Osteoblast (primary cell): ENCODE measurements at regions not wholly inside any gene's neighbourhood (a gene's known extent, or its start where the extent isn't known, plus 50 kb on each side); places are given as distances from the start of the nearest gene placed in this dataset.

Experiments used
- DNase-seq: peaks from one replicate; pipeline ENCODE4 v3.0.0; 2011; ENCODE audit warnings: low spot score, mixed read lengths; ENCODE audit not compliant: insufficient read length; ENCODE audit errors: missing footprints
- H2AFZ ChIP-seq: 2 replicates; pipeline ENCODE4 v1.6.0; 2011; ENCODE audit warnings: mild to moderate bottlenecking, low read length
- H3K27ac ChIP-seq: 2 replicates; pipeline ENCODE4 v1.5.1; 2011; ENCODE audit warnings: mild to moderate bottlenecking, low read depth, low read length, moderate library complexity
- H3K27me3 ChIP-seq: 2 replicates; pipeline ENCODE4 v1.6.0; 2012; ENCODE audit warnings: mild to moderate bottlenecking, control low read depth, inconsistent platforms, low read length, moderate library complexity; ENCODE audit not compliant: insufficient read depth
- H3K36me3 ChIP-seq: 2 replicates; pipeline ENCODE4 v1.5.1; 2011; ENCODE audit warnings: mild to moderate bottlenecking, low read length, control low read depth, moderate library complexity; ENCODE audit not compliant: insufficient read depth
- H3K4me1 ChIP-seq: 2 replicates; pipeline ENCODE4 v1.5.1; 2011; ENCODE audit warnings: mild to moderate bottlenecking, low read length, control low read depth, moderate library complexity; ENCODE audit not compliant: insufficient read depth
- H3K4me2 ChIP-seq: 2 replicates; pipeline ENCODE4 v1.6.0; 2011; ENCODE audit warnings: mild to moderate bottlenecking, low read length; ENCODE audit not compliant: insufficient read depth
- H3K4me3 ChIP-seq: fragments of 200-600 bp; sonication (generic); 3 replicates; pipeline ENCODE4 v1.5.1; 2012; ENCODE audit warnings: mild to moderate bottlenecking, low read length, inconsistent platforms; ENCODE audit not compliant: insufficient read depth
- H3K79me2 ChIP-seq: 2 replicates; pipeline ENCODE4 v1.6.0; 2012; ENCODE audit warnings: mild to moderate bottlenecking, low read length, control low read depth, inconsistent platforms; ENCODE audit not compliant: insufficient read depth
- H3K9me3 ChIP-seq: 2 replicates; pipeline ENCODE4 v1.5.1; 2011; ENCODE audit warnings: low read depth, low read length, control low read depth
- H4K20me1 ChIP-seq: 2 replicates; pipeline ENCODE4 v1.6.0; 2012; ENCODE audit warnings: mild to moderate bottlenecking, low read length, control low read depth; ENCODE audit not compliant: insufficient read depth
- TF ChIP-seq, protein P1 (sequence below): IDR thresholded peaks from 2 replicates; pipeline ENCODE4 v1.5.1; 2011; ENCODE audit warnings: mild to moderate bottlenecking, low read depth, low read length, moderate library complexity; ENCODE audit errors: extremely low read depth

DNA sequence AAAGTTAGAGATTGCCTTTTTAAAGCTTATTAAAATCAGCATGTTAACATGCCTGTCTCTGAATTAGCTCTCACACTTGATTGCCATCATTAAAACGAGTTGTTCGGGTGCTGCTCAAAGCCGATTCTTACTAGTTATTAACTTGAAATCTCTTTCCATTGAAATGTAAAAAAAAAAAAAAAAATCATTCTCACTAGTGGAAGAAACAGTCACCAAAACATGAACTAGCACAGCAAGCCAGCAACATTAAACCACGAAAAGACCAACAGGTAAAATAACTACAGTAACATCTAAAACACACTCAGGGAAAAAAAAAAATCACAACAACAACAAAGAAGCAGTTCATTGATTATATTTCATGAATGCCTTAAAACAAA, 264.5 kb downstream of the MEIS1 start:
- Histone ChIP-seq H2AFZ (no peak overlapping the region), H3K36me3 (no peaks in the 10 kb centered on the region), H3K4me3 (no peak overlapping the region), H4K20me1 (no peaks in the 10 kb centered on the region), H3K4me1 (no peaks in the 10 kb centered on the region), H3K4me2 (no peak overlapping the region), H3K9me3 (no peaks in the 10 kb centered on the region), H3K27me3 (no peaks in the 10 kb centered on the region), H3K79me2 (no peaks in the 10 kb centered on the region), H3K27ac (no peak overlapping the region)
- no peak for DNase-seq
- TF ChIP-seq, protein P1, sequence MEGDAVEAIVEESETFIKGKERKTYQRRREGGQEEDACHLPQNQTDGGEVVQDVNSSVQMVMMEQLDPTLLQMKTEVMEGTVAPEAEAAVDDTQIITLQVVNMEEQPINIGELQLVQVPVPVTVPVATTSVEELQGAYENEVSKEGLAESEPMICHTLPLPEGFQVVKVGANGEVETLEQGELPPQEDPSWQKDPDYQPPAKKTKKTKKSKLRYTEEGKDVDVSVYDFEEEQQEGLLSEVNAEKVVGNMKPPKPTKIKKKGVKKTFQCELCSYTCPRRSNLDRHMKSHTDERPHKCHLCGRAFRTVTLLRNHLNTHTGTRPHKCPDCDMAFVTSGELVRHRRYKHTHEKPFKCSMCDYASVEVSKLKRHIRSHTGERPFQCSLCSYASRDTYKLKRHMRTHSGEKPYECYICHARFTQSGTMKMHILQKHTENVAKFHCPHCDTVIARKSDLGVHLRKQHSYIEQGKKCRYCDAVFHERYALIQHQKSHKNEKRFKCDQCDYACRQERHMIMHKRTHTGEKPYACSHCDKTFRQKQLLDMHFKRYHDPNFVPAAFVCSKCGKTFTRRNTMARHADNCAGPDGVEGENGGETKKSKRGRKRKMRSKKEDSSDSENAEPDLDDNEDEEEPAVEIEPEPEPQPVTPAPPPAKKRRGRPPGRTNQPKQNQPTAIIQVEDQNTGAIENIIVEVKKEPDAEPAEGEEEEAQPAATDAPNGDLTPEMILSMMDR, result no peak

DNA sequence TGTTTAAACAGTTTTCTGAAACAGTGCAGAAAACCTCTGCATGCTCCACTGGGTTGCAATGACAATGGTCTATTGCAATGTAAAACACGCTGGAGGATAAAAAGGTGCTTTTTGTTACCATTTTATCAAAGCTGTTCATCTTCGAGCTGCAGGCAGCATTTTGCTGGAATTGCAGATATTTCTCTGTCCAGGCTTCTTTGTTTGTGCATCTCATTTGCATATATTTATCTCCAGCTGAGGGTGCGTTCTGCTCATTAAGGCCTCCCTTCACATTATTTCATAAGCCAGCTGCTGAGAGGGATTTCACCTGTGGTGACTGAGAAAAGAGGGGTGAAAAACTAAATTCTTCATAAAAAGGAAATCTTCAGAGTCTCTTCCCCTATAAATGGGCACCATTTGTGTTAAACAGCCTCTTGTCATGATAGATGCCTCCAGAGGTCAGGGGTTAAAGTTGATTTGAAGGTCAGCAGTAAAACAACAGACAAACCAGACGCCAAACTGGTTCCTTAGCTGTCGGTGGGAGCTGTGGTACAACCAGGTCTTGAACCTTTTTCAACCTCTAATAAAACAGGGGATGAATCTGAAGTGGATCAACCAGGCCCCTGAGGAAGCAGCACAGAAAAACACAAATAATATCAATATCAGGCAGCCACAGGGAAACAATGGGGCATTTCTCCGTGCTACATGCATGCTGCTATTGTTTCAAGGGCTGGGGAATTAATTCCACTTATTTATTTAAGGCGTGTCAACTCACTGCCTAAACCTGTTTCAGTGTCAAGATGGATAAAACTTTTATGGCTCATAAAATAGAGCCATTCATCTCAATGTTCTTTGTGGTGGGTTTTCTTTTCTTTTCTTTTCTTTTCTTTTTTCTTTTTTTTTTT, 265.1 kb downstream of the MEIS1 start:
- Histone ChIP-seq H4K20me1 (no peaks in the 10 kb centered on the region), H3K27me3 (no peaks in the 10 kb centered on the region), H3K27ac (no peak overlapping the region), H2AFZ (no peak overlapping the region), H3K36me3 (no peaks in the 10 kb centered on the region), H3K4me3 (no peak overlapping the region), H3K4me2 (no peak overlapping the region), H3K79me2 (no peaks in the 10 kb centered on the region), H3K9me3 (no peaks in the 10 kb centered on the region), H3K4me1 (no peaks in the 10 kb centered on the region)
- no peak for DNase-seq
- TF ChIP-seq, protein P1, result no peak

DNA sequence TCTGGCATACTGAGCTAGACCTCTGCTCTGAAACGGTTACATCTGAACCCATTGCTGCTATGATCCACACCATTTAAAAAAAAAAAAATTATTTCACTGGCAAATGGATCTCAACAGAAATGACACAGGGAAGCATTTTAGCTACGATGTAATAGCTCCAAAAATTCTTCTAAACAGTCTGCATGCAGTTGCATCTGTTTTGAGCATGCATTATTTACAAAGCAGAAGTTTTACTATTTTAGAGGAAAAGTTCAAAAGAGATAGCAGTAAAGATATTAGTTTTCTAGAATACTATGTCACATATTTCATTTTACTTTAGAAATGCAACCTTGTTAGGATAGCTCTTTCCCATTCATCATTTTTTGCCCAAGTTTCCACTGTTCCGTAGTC, 265.7 kb downstream of the MEIS1 start:
- H3K4me2 ChIP-seq, result no peak overlapping the region
- H3K36me3 ChIP-seq, result no peaks in the 10 kb centered on the region
- H3K4me3 ChIP-seq, result no peak overlapping the region
- H3K27ac ChIP-seq, result no peak overlapping the region
- H3K4me1 ChIP-seq, result no peaks in the 10 kb centered on the region
- H3K79me2 ChIP-seq, result no peaks in the 10 kb centered on the region
- no peaks in the 10 kb centered on the region for H3K27me3 ChIP-seq
- no peaks in the 10 kb centered on the region for H3K9me3 ChIP-seq
- no peak for DNase-seq
- H4K20me1 ChIP-seq, result no peaks in the 10 kb centered on the region
- H2AFZ ChIP-seq, result no peak overlapping the region
- TF ChIP-seq, protein P1, result no peak

DNA sequence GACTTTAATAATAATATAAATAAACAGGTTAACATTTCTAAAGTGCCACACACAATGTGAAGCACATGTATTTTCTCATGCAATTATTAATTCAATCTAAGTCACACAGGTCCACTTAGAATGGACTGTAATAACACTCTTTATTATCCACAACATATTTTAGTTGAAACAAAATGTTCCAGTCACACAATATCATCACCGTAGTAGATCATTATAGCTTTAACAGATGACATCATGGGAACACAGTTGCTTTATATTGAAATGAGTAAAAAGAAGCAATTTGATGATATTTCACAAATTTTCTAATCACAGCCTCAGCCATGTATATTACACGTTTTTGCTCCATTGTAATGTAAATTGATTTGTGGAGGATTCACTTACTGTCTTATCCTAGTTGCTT, 266.3 kb downstream of the MEIS1 start:
- Histone ChIP-seq H3K4me2 (no peak overlapping the region), H2AFZ (no peak overlapping the region), H3K4me3 (no peak overlapping the region), H3K27ac (no peak overlapping the region), H3K27me3 (no peaks in the 10 kb centered on the region), H3K9me3 (no peaks in the 10 kb centered on the region), H3K4me1 (no peaks in the 10 kb centered on the region), H3K36me3 (no peaks in the 10 kb centered on the region), H4K20me1 (no peaks in the 10 kb centered on the region), H3K79me2 (no peaks in the 10 kb centered on the region)
- TF ChIP-seq, protein P1, result no peak
- no peak for DNase-seq
